H9 (cell line): ENCODE measurements at regions not wholly inside any gene's neighbourhood (a gene's known extent, or its start where the extent isn't known, plus 50 kb on each side); places are given as distances from the start of the nearest gene placed in this dataset.

Experiments
- DNase-seq: peaks from one replicate; pipeline ENCODE4 v3.0.0-alpha.2; 2017
- H2AFZ ChIP-seq: one replicate; pipeline ENCODE4 v1.6.1; 2013; ENCODE audit warnings: mild to moderate bottlenecking, low read length, control low read depth, moderate library complexity
- H2AK5ac ChIP-seq: 2 replicates; pipeline ENCODE4 v1.6.1; 2013; ENCODE audit warnings: low read length, control low read depth, mixed read lengths; ENCODE audit not compliant: insufficient read length
- H2BK120ac ChIP-seq: one replicate; pipeline ENCODE4 v1.6.1; 2013; ENCODE audit warnings: low read depth, mild to moderate bottlenecking, low read length, control low read depth, inconsistent platforms; ENCODE audit not compliant: poor library complexity, severe bottlenecking
- H2BK12ac ChIP-seq: 2 replicates; pipeline ENCODE4 v1.6.1; 2013; ENCODE audit warnings: low read length, control low read depth, mixed read lengths, low read depth; ENCODE audit not compliant: insufficient read length
- H2BK15ac ChIP-seq: 2 replicates; pipeline ENCODE4 v1.6.1; 2013; ENCODE audit warnings: low read depth, low read length, control low read depth
- H2BK20ac ChIP-seq: one replicate; pipeline ENCODE4 v1.6.1; 2013; ENCODE audit warnings: low read depth, mild to moderate bottlenecking, low read length, control low read depth, inconsistent platforms; ENCODE audit not compliant: poor library complexity, severe bottlenecking
- H2BK5ac ChIP-seq: 2 replicates; pipeline ENCODE4 v1.6.1; 2013; ENCODE audit warnings: low read length, control low read depth, mixed read lengths; ENCODE audit not compliant: insufficient read length
- H3K14ac ChIP-seq: 2 replicates; pipeline ENCODE4 v1.6.1; 2013; ENCODE audit warnings: low read length, control low read depth; ENCODE audit not compliant: insufficient read depth
- H3K18ac ChIP-seq: 2 replicates; pipeline ENCODE4 v1.6.1; 2013; ENCODE audit warnings: low read depth, mild to moderate bottlenecking, mixed read lengths, low read length, control low read depth; ENCODE audit not compliant: insufficient read length
- H3K23ac ChIP-seq: 2 replicates; pipeline ENCODE4 v1.6.1; 2013; ENCODE audit warnings: low read length, control low read depth, mixed read lengths, low read depth; ENCODE audit not compliant: insufficient read length
- H3K23me2 ChIP-seq: 2 replicates; pipeline ENCODE4 v1.6.1; 2013; ENCODE audit warnings: low read depth, mild to moderate bottlenecking, mixed read lengths, low read length, control low read depth; ENCODE audit not compliant: insufficient read length, poor library complexity, severe bottlenecking
- H3K27ac ChIP-seq: 2 replicates; pipeline ENCODE4 v1.5.1; 2013; ENCODE audit warnings: low read length, control low read depth, mixed read lengths, low read depth; ENCODE audit not compliant: insufficient read length
- H3K27me3 ChIP-seq: 2 replicates; pipeline ENCODE4 v1.6.1; 2013; ENCODE audit warnings: low read length, control low read depth, inconsistent platforms; ENCODE audit not compliant: insufficient read depth
- H3K4ac ChIP-seq: 2 replicates; pipeline ENCODE4 v1.6.1; 2013; ENCODE audit warnings: low read depth, mild to moderate bottlenecking, control low read depth, inconsistent platforms, low read length, moderate library complexity
- H3K4me1 ChIP-seq: 2 replicates; pipeline ENCODE4 v1.6.1; 2013; ENCODE audit warnings: low read length, control low read depth, inconsistent platforms; ENCODE audit not compliant: insufficient read depth
- H3K4me2 ChIP-seq: 2 replicates; pipeline ENCODE4 v1.6.1; 2013; ENCODE audit warnings: low read length, control low read depth, mixed read lengths; ENCODE audit not compliant: insufficient read length, insufficient read depth
- H3K56ac ChIP-seq: 2 replicates; pipeline ENCODE4 v1.6.1; 2013; ENCODE audit warnings: low read depth, mild to moderate bottlenecking, mixed read lengths, low read length, control low read depth; ENCODE audit not compliant: insufficient read length
- H3K79me1 ChIP-seq: 2 replicates; pipeline ENCODE4 v1.6.1; 2013; ENCODE audit warnings: low read depth, mild to moderate bottlenecking, moderate library complexity, low read length, control low read depth, inconsistent platforms; ENCODE audit not compliant: insufficient read depth, poor library complexity, severe bottlenecking
- H3K79me2 ChIP-seq: 2 replicates; pipeline ENCODE4 v1.6.1; 2013; ENCODE audit warnings: low read length, control low read depth, inconsistent platforms; ENCODE audit not compliant: insufficient read depth
- H3K9ac ChIP-seq: 2 replicates; pipeline ENCODE4 v1.6.1; 2013; ENCODE audit warnings: low read length, control low read depth, mixed read lengths; ENCODE audit not compliant: insufficient read length; ENCODE audit errors: extremely low read depth
- H3K9me3 ChIP-seq: one replicate; pipeline ENCODE4 v1.6.1; 2013; ENCODE audit warnings: low read depth, low read length, inconsistent platforms; ENCODE audit not compliant: control insufficient read depth
- H3T11ph ChIP-seq: one replicate; pipeline ENCODE4 v1.6.1; 2013; ENCODE audit warnings: mild to moderate bottlenecking, low read length, control low read depth, inconsistent platforms
- H4K20me1 ChIP-seq: one replicate; pipeline ENCODE4 v1.6.1; 2013; ENCODE audit not compliant: control insufficient read depth, insufficient read length, insufficient read depth
- H4K5ac ChIP-seq: 2 replicates; pipeline ENCODE4 v1.6.1; 2013; ENCODE audit warnings: low read depth, mild to moderate bottlenecking, mixed read lengths, low read length, control low read depth; ENCODE audit not compliant: insufficient read length
- H4K8ac ChIP-seq: replicated peaks from 2 replicates; pipeline ENCODE4 v1.6.1; 2013; ENCODE audit warnings: low read length, control low read depth, mixed read lengths, low read depth; ENCODE audit not compliant: insufficient read length
- H4K91ac ChIP-seq: 2 replicates; pipeline ENCODE4 v1.6.1; 2013; ENCODE audit warnings: low read depth, mild to moderate bottlenecking, moderate library complexity, mixed read lengths, low read length, control low read depth; ENCODE audit not compliant: insufficient read length
- H3K27ac Mint-ChIP-seq, 3 experiments: 2 replicates in 2 of 3; 3 replicates in 1 of 3; pipeline ENCODE4 v1.8.0; 2020 to 2021; ENCODE audit warnings: mixed read lengths in 3 of 3, mild to moderate bottlenecking in 1 of 3, moderate library complexity in 1 of 3
- H3K27me3 Mint-ChIP-seq: 2 replicates; pipeline ENCODE4 v1.8.0; 2021; ENCODE audit warnings: low read depth, mild to moderate bottlenecking, moderate library complexity, mixed read lengths
- H3K36me3 Mint-ChIP-seq, 3 experiments: 2 replicates in 2 of 3; 3 replicates in 1 of 3; pipeline ENCODE4 v1.8.0; 2020 to 2021; ENCODE audit warnings: low read depth in 3 of 3, mixed read lengths in 3 of 3; ENCODE audit not compliant: insufficient read depth in 1 of 3
- H3K4me1 Mint-ChIP-seq, 2 experiments: 2 replicates each; pipeline ENCODE4 v1.8.0; 2020; ENCODE audit warnings: mixed read lengths in 2 of 2
- H3K4me3 Mint-ChIP-seq, 2 experiments: 2 replicates in 1 of 2; 3 replicates in 1 of 2; pipeline ENCODE4 v1.8.0; 2020 to 2021; ENCODE audit warnings: mild to moderate bottlenecking in 2 of 2, mixed read lengths in 2 of 2, moderate library complexity in 1 of 2
- H3K9me3 Mint-ChIP-seq, 2 experiments: 2 replicates in 1 of 2; 3 replicates in 1 of 2; pipeline ENCODE4 v1.8.0; 2020; ENCODE audit warnings: mild to moderate bottlenecking in 2 of 2, mixed read lengths in 2 of 2, moderate library complexity in 1 of 2
- CTCF ChIP-seq: fragments of 200-600 bp; sonication (generic); conservative IDR thresholded peaks from 3 replicates; pipeline ENCODE4 v1.8.0; 2021; ENCODE audit warnings: antibody characterized with exemption, mild to moderate bottlenecking

GRCh38 chr9:73348471-73348870 is 196.8 kb downstream of the ANXA1 start:
- Histone ChIP-seq H4K8ac (no peak overlapping the region), H3K23ac (no peak overlapping the region), H3K27ac (no peak overlapping the region), H3T11ph (no peak overlapping the region), H3K4me2 (no peak overlapping the region), H3K9me3 (no peaks in the 10 kb centered on the region), H2BK5ac (no peak overlapping the region), H4K5ac (no peak overlapping the region), H3K4ac (no peak overlapping the region), H2BK120ac (no peak overlapping the region), H4K91ac (no peak overlapping the region), H2BK12ac (no peak overlapping the region), H3K79me1 (no peaks in the 10 kb centered on the region), H2BK15ac (no peak overlapping the region), H3K18ac (no peak overlapping the region), H3K4me1 (no peaks in the 10 kb centered on the region), H2AFZ (no peak overlapping the region), H3K79me2 (no peaks in the 10 kb centered on the region), H3K9ac (no peak overlapping the region), H2AK5ac (no peak overlapping the region), H4K20me1 (no peaks in the 10 kb centered on the region), H3K27me3 (no peaks in the 10 kb centered on the region), H2BK20ac (no peak overlapping the region), H3K23me2 (no peaks in the 10 kb centered on the region), H3K56ac (no peak overlapping the region), H3K14ac (no peak overlapping the region)
- no peak for TF ChIP-seq CTCF
- no peaks in the 10 kb centered on the region for H3K27me3 Mint-ChIP-seq
- H3K27ac Mint-ChIP-seq = no peak overlapping the region
- no peaks in the 10 kb centered on the region for H3K9me3 Mint-ChIP-seq
- DNase-seq = no peak
- no peak overlapping the region for H3K4me3 Mint-ChIP-seq
- H3K4me1 Mint-ChIP-seq = no peaks in the 10 kb centered on the region
- H3K36me3 Mint-ChIP-seq = no peaks in the 10 kb centered on the region
